Gastroesophageal sphincter (tissue), 3 donors: ENCODE measurements at regions not wholly inside any gene's neighbourhood (a gene's known extent, or its start where the extent isn't known, plus 50 kb on each side); places are given as distances from the start of the nearest gene placed in this dataset.

ENCODE experiments used
- EP300 ChIP-seq: sonication (generic); formaldehyde crosslinking; IDR thresholded peaks from one replicate; pipeline ENCODE4 v1.6.1; 2017; ENCODE audit warnings: antibody characterized with exemption, mild to moderate bottlenecking
- POLR2AphosphoS5 ChIP-seq: sonication (generic); formaldehyde crosslinking; IDR thresholded peaks from one replicate; pipeline ENCODE4 v1.6.1; 2017; ENCODE audit warnings: antibody characterized with exemption
- TF ChIP-seq, protein P1 (sequence below), 4 experiments: fragments of 200-600 bp in 2 of 4; fragments of 450-650 bp in 2 of 4; sonication (generic) in 1 of 4; IDR thresholded peaks; one replicate each; pipeline ENCODE4 v1.5.1; 2017 to 2019; ENCODE audit warnings: antibody characterized with exemption in 4 of 4, mild to moderate bottlenecking in 2 of 4, moderate library complexity in 2 of 4

DNA sequence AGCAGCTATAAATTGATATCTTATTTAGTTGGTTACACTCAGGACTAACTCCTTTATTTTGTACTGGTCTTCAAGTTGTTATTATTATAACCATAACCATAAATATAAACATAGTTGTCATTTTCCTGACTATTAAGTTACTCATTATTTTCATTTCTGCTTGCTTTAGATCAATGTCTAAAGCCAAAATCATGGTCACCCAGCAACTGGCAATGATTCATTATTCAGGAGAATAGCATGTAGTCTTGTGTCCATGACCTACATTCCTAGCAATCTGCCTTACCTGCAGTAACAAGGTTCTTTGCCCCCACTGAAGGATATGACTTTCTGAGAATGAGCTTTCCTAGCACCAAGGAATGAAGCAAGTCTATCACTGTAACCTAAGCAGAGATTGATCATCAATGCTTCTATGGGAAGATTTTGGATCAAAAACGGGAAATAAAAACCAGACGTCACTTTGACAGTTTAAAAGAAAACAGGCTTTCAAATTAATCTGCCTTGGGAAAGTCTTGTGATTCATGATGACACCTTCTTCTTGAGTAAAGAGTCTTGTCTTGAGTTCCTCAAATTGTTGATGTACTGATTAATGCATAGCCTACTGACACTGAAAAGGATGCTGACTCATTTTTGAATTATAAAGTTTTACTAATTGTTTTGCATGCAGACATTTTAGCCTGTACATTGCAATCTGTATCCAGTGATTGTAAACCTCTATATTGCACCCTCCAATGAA lies 203.3 kb upstream of the IVNS1ABP start:
- no peak for TF ChIP-seq POLR2AphosphoS5
- TF ChIP-seq, protein P1, sequence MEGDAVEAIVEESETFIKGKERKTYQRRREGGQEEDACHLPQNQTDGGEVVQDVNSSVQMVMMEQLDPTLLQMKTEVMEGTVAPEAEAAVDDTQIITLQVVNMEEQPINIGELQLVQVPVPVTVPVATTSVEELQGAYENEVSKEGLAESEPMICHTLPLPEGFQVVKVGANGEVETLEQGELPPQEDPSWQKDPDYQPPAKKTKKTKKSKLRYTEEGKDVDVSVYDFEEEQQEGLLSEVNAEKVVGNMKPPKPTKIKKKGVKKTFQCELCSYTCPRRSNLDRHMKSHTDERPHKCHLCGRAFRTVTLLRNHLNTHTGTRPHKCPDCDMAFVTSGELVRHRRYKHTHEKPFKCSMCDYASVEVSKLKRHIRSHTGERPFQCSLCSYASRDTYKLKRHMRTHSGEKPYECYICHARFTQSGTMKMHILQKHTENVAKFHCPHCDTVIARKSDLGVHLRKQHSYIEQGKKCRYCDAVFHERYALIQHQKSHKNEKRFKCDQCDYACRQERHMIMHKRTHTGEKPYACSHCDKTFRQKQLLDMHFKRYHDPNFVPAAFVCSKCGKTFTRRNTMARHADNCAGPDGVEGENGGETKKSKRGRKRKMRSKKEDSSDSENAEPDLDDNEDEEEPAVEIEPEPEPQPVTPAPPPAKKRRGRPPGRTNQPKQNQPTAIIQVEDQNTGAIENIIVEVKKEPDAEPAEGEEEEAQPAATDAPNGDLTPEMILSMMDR (IDR thresholded peaks at IDR 0.05), result no peak
- no peak for TF ChIP-seq EP300
